ENCODE measurements at regions not wholly inside any gene's neighbourhood (a gene's known extent, or its start where the extent isn't known, plus 50 kb on each side); places are given as distances from the start of the nearest gene placed in this dataset.
"Not testable (repeated sequence)": the region's sequence is repeated elsewhere in the genome, so short reads cannot be mapped to it uniquely, and the experiment has no call there.

DNA sequence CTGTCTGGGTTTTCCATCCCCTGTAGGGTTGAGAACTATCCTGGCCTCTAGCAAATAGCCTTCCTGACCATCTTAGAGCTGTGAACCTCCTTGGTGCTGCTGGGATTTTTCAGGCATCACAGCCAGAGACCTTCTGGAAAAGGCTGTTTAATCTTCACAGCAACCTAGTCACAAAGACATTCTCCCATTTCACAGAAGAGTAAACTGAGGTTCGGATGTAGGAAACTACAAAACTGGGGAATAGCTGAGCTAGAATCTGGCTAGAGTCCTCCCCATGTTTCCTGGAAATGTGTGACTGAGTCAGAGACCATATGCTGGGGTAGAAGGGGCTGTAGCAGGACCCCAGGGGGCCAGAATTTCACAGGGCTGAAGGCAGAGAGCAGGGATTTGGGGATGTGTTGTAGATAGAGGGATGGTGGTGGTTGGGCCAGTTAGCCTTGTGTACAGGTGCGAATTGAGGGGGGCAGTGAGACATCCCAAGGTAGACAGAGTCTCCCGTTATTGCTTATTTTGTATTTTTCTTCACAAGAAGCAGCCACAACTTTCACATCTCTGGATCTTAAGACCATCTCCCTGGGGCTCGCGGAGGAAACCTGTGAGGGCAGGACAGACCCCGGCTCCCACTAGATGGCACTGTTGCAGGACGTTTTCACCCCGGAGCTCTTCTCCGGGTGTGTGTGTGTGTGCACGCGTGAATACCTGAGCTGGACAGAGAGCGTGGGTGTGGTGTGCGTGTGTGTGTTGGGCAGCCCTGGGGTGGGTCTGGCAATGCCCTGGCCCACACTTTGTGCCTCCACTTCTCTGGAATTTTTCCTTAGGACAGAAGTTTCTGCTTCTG is 66.9 kb upstream of the PRR23C start:
- in situ Hi-C loops (cut with HindIII; ENCODE audit: low pct_unique_long_range_greater_than_20kb, low sequenced_read_pairs), result loop anchor here (10.0 kb wide), 1 partner anchor 203 kb away; no protein-coding TSS in a partner anchor
- DNase-seq (ENCODE audit: low read depth, low spot score), result peak; percentile 66

DNA sequence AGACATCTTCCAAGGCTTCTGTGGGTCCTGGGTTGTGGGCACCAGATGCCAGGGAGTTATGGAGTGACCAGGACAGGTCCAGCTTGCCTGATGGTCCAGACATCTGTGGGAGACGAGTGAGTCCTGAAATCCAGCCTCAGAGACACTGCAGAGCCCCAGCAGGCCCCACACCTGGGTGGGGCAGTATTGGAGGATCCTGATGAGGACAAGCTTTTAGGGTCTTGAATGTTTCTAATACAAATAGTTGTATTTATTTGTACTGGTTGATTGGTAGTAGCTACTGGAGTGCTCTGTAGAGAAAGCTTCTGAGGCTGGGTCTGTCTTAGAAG is 67.5 kb upstream of the PRR23C start:
- no peak for DNase-seq (ENCODE audit: low read depth, low spot score)
- in situ Hi-C loops (cut with HindIII; ENCODE audit: low pct_unique_long_range_greater_than_20kb, low sequenced_read_pairs), result loop anchor here (10.0 kb wide), 1 partner anchor 203 kb away; no protein-coding TSS in a partner anchor

DNA sequence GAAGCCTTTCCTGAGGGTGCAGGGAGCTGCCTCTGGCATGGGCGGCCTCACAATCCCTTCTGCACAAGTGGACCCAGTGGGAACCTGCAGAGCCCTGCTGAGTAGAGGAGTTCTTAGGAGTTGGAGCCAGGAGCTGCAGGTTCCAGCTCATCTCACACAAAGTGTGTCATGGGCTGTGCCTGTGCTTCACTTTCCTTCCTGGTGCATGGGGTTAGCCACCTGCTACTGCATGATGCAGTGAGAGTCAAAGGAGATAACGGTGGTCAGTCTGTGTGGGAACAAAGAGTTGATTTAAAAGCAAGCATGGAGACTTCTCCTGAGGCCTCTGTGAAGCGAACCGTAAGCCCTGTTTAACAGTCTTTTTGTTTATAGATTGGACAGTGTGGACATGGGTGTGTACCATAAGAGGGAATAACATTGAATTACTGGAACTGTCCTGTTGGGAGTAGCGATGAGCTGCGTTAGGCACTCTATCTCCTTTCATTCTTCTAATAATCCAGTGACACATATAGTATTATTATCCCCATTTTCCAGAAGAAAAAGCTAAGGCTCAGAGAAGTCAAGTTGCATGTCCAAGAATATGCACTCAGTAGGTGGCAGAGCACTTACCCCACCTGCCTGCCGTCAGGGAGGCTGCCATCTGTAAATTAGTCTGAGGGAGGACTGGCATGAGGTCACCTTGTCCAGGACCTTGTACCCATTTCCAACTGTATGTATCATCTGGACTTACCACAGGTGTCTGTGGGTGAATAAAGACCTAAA is 68.7 kb upstream of the PRR23C start:
- in situ Hi-C loops (cut with HindIII; ENCODE audit: low pct_unique_long_range_greater_than_20kb, low sequenced_read_pairs), result loop anchor here (10.0 kb wide), 1 partner anchor 201 kb away; no protein-coding TSS in a partner anchor
- peak; percentile 78 for DNase-seq (ENCODE audit: low read depth, low spot score)

DNA sequence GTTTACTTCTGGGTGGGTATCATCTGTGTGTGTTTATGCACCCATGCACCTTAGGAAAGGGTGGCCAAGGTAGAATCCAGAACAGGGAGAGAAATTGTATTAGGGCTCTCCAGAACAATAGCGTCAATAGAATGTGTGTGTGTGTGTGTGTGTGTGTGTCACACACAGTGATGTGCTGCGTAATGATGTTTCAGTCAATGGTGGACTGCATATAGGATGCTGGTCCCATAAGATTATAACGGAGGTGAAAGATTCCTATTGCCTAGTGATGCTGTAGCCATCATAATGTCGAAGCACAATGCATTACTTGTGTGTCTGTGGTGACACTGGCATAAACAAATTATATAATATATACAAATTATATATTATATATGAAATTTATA is 69.3 kb upstream of the PRR23C start:
- in situ Hi-C loops (cut with HindIII; ENCODE audit: low pct_unique_long_range_greater_than_20kb, low sequenced_read_pairs), result loop anchor here (10.0 kb wide), 1 partner anchor 201 kb away; no protein-coding TSS in a partner anchor
- no peak for DNase-seq (ENCODE audit: low read depth, low spot score)

DNA sequence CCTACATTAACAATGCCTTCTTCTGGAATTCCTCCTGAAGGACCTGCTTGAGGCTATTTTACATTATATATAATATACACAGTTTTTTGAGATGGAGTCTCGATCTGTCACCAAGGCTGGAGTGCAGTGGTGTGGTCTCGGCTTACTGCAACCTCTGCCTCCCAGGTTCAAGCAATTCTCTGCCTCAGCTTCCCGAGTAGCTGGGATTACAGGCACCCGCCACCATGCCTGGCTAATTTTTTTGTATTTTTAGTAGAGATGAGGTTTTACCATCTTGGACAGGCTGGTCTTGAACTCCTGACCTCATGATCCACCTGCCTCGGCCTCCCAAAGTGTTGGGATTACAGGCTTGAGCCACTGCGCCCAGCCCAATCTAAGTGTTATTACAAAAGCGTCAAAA is 71.9 kb upstream of the PRR23C start:
- DNase-seq (ENCODE audit: low read depth, low spot score), result not testable (repeated sequence)
- in situ Hi-C loops (cut with HindIII; ENCODE audit: low pct_unique_long_range_greater_than_20kb, low sequenced_read_pairs), result loop anchor here (10.0 kb wide), 1 partner anchor 198 kb away; no protein-coding TSS in a partner anchor

DNA sequence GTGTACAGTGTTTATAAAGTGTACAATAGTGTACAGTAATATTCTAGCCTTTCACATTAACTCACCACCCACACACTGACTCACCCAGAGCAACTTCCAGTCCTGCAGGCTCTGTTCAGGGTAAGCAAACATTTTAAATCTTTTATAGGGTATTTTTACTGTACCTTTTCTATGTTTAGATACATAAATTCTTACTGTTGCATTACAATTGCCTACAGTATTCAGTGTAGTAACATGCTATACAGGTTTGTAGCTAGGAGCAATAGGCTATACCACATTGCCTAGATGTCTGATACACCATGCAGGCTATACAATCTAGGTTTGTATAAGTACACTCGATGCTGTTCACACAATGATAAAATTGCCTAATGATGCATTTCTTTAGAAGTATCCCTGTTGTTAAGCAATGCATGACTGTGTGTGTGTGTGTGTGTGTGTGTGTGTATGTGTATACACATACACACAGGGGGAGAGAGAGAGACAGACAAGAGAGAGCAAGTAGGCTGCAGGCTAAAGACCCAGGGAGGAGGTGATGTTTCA is 72.5 kb upstream of the PRR23C start:
- in situ Hi-C loops (cut with HindIII; ENCODE audit: low pct_unique_long_range_greater_than_20kb, low sequenced_read_pairs), result loop anchor here (10.0 kb wide), 1 partner anchor 198 kb away; no protein-coding TSS in a partner anchor
- no peak for DNase-seq (ENCODE audit: low read depth, low spot score)

DNA sequence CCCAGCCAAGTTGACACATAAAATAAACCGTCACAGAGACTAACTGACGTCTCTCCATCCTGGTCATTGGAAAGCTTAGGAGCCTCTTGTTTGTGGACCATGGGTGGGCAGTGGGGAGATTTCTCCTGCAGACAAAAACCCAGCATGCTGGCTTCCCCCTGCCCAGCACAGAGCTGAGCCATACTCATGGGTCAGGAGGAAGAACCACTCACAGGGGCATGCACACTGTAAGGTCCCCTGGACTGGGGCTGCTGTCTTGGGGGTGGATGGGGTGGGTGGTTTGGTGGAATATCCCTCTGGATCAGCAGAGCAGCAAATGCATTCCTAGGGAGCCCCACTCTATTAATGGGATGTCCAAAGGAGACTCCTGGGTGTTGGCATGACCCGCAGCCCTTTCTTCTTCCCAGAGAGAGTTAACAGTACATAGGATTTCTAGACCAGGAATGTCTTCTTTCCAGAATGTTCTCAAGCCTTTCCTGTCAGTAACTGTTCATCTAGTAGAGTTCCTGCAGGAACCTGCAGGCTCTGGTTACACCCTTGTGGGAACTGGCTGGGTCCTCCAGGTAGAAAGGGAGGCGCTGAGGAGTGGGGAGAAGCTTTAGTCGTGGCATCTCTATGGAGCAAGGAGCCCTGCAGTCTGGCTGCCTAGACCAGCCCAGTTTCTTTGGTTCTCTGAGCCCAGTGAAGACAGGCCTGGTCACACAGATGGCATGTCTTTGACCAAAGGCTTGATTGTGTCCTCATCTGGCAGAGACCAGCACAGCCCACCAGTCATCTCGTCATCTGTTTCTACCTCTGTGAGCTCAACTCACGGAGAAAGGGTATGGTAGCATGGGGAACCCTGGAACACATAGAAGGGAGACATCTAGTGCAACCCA is 73.4 kb upstream of the PRR23C start:
- no peak for DNase-seq (ENCODE audit: low read depth, low spot score)
- in situ Hi-C loops (cut with HindIII; ENCODE audit: low pct_unique_long_range_greater_than_20kb, low sequenced_read_pairs), result loop anchor here (10.0 kb wide), 1 partner anchor 197 kb away; no protein-coding TSS in a partner anchor

DNA sequence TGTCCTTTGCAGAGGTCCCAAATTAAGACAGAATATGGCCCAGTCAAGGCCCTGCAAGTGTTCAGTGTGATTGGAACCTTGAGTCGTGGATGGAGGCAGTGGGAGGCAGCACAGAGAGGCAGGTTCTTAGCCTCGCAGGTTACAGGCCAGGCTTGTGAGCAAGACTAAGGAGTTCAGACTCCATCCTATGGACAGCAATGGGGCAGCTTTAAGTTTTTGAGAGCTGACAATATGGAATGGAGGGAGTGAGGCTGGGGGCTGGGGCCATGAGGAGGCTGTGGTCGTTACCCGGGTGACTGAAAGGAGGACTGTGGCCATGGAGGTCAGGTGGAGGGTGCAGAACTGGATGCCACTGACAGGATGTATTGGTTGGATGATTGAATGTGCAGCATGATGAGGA is 74.1 kb upstream of the PRR23C start:
- in situ Hi-C loops (cut with HindIII; ENCODE audit: low pct_unique_long_range_greater_than_20kb, low sequenced_read_pairs), result loop anchor here (10.0 kb wide), 1 partner anchor 196 kb away; no protein-coding TSS in a partner anchor

DNA sequence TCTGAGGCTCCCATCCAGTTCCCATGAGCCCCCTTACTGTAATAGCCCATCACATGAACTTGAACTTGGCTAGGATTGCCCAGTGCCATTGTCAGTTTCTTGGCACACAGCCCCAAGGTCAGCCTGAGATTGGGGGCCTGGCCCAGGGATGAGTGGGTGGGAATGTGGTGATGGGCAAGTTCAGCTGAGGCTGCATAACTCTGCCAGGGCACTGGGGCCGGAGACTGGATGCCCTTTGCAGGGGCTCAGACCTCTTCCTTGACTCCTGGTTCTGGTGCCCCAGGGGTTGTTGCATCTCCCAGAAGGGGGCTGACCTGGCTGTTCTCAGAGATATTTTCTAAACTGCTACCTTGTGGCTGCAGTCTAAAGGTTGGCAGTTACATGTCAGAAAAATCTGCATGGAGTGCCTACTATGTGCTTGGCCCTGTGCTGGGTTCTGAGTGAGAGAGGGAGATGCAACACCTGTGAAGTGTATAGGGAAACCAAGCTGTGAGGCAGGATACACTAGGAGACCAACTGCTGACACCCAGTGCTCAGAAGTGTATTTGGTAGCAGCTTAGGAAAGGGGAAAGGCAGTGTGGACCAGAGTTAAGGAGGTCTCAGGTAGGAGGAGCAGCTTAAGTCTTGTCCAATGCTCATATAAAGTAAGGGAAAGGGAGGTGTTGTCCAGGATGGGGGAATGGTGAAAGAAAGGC is 74.8 kb upstream of the PRR23C start:
- no peak for DNase-seq (ENCODE audit: low read depth, low spot score)
- in situ Hi-C loops (cut with HindIII; ENCODE audit: low pct_unique_long_range_greater_than_20kb, low sequenced_read_pairs), result loop anchor here (10.0 kb wide), 1 partner anchor 195 kb away; no protein-coding TSS in a partner anchor

More for the DNA sequence above, 74.1 kb upstream of the PRR23C start:
- DNase-seq (ENCODE audit: low read depth, low spot score), result no peak

DNA sequence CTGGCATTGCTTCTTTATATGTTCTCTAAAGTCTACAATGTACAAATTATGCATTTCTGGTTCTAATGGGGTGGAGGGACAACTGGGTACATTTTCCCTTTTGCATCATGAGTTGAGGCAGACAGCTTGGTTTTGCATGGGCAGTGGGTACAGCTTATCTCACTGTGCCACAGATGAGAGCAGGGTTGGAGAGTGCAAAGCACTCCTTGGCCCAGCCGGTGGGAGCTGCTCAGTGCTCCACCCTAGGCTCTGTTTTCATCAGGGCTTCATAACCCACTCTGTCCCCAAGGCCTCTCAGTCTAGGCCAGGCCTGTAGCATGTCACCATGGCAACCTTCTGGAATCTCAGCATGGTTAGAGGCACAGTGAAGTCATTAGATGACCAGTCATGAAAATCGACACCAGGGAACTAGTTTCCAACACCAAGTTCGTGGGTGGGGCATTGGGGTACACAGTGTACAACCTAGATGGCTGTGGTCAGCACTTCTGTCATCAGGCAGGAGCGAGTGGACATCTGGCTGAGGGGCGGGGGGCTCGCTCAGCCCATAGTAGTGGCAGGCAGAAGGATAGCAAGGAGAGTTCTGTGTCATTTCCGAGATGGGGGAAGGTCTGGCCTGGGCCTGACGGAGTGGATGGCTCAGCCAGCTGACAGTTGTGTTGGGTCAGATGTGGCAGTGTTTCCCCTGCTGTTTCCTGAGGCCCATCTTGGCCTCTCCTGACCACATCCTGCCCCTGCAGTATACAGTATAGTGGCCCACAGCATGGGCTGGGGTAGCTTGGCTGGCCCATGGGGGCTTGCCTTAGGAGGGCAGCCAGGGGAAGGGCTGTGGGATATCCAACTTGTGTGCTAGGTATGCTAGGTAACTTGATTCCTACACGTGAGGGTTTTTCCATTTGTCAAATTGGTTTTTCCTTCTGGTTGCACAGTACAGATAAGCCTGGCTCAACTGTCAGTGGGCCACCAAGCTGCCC is 75.7 kb upstream of the PRR23C start:
- DNase-seq (ENCODE audit: low read depth, low spot score), result no peak
- in situ Hi-C loops (cut with HindIII; ENCODE audit: low pct_unique_long_range_greater_than_20kb, low sequenced_read_pairs), result no loop called here

DNA sequence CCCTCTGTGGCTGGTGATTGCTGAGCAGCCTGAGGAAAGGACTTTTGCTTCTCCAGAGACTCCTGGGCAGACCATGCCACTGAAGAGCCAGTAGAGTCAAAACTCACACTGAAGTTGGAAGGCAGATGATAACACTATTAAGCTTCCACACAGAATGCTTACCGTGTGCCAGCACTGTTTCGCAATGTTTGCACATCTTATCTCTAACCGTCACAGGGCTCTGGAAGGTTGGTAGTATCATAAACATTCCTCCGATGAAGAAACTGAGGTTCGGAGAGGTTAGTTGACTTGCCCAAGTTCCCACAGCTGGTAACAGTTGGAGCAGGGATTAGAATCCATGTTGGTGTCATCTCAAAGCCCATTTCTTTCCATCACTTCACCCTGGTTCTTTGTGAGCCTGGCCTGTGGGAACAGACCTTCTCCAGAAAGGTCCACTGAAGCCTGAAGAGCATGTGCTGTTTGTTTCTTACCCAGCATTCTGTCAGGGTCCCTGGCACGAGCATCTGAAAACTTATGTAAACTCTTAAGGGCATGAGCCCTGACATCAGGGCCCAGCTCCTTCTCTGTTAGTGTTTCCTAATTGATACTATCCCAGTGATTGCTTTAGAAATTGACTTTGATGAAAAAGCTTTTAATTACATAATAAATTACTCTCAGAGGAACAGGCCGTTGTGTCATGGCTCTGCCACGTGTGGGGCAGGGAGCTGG is 77.0 kb upstream of the PRR23C start:
- no peak for DNase-seq (ENCODE audit: low read depth, low spot score)
- in situ Hi-C loops (cut with HindIII; ENCODE audit: low pct_unique_long_range_greater_than_20kb, low sequenced_read_pairs), result no loop called here

DNA sequence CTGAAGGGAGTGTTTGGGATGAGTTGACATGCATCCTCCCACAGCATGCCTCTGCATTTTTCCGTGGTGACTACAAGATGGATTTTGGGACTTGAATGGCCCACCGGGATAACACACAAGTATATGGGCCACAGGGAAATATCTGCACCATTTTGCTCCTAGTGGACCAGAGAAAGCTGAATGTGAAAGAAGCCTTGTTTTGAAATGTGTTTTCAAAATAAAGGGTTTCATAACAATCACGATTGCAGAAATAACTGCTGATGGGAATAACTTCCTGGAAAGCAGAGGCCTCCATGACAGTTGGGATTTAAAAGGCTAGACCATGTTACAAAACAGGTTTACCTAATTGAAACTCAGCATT is 77.5 kb upstream of the PRR23C start:
- in situ Hi-C loops (cut with HindIII; ENCODE audit: low pct_unique_long_range_greater_than_20kb, low sequenced_read_pairs), result no loop called here

DNA sequence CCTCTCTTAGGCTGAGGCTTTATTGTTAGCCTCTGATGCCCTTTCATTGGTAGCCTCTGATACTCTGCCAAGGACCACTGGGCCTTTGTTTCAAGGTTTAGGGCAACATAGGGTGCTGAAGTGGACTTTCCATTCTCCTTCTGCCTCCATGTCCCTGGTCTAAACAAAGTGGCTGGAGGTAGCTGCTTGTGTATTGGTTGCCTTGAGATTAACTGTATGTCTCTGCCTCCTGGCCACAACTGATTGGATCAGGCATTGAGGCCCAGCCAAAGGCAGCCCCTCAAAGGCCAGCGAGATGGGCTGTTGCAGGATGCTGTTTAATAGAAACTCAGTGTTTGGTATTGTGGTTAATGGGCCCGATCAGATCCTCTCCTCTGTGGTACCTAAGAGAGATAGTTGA is 77.9 kb upstream of the PRR23C start:
- in situ Hi-C loops (cut with HindIII; ENCODE audit: low pct_unique_long_range_greater_than_20kb, low sequenced_read_pairs), result no loop called here
- DNase-seq (ENCODE audit: low read depth, low spot score), result no peak

More for the DNA sequence above, 77.5 kb upstream of the PRR23C start:
- no peak for DNase-seq (ENCODE audit: low read depth, low spot score)

DNA sequence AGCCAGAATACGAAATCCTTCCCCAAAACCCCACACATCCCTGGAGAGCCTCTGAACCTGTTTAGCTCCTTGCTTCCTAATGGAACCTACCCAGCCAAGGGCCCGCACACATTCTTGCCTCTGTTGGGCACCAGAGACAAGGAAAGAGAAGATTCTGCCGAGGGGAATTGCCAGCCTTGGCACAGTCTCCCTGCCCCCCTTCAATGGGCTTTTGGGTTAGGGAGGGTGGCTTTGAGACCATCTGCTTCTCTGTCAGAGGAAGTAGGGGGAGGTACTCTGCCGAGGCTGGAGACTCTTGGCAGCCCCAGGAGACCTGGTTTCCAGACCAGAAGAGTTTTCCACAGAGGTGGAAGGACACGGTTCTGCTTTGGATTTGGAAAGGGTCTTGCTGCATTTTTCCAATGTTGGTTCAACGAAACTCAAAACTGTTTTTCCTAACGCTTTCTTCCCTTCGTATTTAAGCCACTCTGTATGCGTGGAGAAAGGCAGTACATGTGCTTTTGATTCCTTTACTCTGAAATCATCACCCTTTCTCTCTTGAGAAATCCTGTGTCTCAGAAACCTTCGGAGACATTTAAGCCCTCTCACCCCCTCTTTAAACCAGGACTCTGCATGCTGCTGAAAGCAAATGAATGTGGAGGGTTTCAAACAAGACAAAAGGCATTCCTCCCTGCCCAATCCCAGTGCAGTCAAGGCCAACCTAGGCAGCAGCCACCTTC is 78.8 kb upstream of the PRR23C start:
- in situ Hi-C loops (cut with HindIII; ENCODE audit: low pct_unique_long_range_greater_than_20kb, low sequenced_read_pairs), result no loop called here
- no peak for DNase-seq (ENCODE audit: low read depth, low spot score)

DNA sequence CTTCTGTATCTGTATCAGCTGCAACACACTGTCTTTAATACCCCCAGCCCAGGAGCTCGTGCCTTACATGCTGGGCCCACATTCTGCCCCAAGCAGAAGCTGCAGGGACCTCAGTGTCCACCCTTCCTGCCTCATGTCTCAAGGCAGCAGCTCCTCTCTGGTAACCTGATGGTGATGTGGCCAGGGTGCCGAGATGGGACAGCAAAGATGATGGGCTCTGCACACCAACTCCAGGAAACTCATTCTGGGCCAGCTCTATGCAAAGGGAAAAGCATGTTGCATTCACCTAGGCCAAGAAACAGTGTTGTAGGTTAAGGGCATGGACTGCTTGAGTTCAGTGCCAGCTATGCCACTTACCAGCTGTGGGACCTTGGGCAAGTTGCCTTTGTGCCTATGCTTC is 79.5 kb upstream of the PRR23C start:
- in situ Hi-C loops (cut with HindIII; ENCODE audit: low pct_unique_long_range_greater_than_20kb, low sequenced_read_pairs), result no loop called here
- no peak for DNase-seq (ENCODE audit: low read depth, low spot score)
